ENCODE measurements at regions not wholly inside any gene's neighbourhood (a gene's known extent, or its start where the extent isn't known, plus 50 kb on each side); places are given as distances from the start of the nearest gene placed in this dataset.

DNA sequence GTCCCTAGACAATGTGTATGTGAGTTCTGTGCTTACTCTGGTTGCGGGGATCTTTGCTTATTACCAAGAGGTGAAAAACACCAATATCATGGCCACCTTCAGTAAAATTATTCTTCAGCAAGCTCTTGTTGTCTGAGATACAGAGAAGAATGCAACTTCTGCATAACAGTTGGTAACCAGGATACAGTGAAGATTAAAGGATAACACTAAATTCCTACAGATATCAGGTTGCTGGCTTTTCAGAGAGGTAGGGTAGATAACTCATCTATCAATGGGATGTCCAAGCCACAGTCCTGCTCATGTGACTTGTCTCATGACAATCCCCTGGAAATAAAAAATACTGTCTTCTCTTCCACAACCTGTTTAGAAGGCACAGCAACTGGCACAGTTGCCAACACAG, 308.5 kb downstream of the TNS1 start:
- no peaks in the 10 kb centered on the region for H3K27me3 Mint-ChIP-seq (ENCODE audit: unreplicated experiment)
- H3K9me3 Mint-ChIP-seq (ENCODE audit: unreplicated experiment): no peaks in the 10 kb centered on the region
- no peaks in the 10 kb centered on the region for H3K36me3 Mint-ChIP-seq (ENCODE audit: low read depth, unreplicated experiment)
- no peak overlapping the region for H3K4me3 Mint-ChIP-seq (ENCODE audit: unreplicated experiment)
- H3K27ac Mint-ChIP-seq (ENCODE audit: unreplicated experiment): no peak overlapping the region
- DNase-seq (ENCODE audit: low spot score): no peak
- TF ChIP-seq, protein P1, sequence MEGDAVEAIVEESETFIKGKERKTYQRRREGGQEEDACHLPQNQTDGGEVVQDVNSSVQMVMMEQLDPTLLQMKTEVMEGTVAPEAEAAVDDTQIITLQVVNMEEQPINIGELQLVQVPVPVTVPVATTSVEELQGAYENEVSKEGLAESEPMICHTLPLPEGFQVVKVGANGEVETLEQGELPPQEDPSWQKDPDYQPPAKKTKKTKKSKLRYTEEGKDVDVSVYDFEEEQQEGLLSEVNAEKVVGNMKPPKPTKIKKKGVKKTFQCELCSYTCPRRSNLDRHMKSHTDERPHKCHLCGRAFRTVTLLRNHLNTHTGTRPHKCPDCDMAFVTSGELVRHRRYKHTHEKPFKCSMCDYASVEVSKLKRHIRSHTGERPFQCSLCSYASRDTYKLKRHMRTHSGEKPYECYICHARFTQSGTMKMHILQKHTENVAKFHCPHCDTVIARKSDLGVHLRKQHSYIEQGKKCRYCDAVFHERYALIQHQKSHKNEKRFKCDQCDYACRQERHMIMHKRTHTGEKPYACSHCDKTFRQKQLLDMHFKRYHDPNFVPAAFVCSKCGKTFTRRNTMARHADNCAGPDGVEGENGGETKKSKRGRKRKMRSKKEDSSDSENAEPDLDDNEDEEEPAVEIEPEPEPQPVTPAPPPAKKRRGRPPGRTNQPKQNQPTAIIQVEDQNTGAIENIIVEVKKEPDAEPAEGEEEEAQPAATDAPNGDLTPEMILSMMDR (IDR thresholded peaks at IDR 0.05; ENCODE audit: unreplicated experiment): no peak
- H3K4me1 Mint-ChIP-seq (ENCODE audit: unreplicated experiment): peaks cover 8% of the 10 kb centered on the region

DNA sequence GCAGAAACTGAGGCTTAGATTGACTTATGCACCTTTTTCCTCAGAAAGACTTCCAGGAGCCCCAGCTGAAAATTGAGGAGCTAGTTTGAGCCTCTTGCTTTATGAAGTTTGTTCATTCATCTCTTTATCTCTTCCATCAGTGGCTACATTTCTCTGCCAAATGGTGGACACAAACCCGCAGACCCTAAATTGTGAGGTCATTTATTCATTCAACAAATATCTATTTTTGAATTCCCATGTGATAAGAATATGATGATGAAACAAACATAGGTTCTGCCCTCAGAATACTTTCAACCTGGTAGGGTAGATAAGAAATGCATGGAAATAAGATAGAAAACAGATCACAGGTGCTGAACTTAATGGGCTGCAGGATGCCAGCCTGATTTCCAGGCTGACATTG, 309.4 kb downstream of the TNS1 start:
- TF ChIP-seq, protein P1 (IDR thresholded peaks at IDR 0.05; ENCODE audit: unreplicated experiment): no peak
- Mint-ChIP-seq H3K27ac (ENCODE audit: unreplicated experiment) (no peak overlapping the region), H3K9me3 (ENCODE audit: unreplicated experiment) (no peaks in the 10 kb centered on the region), H3K27me3 (ENCODE audit: unreplicated experiment) (no peaks in the 10 kb centered on the region), H3K4me1 (ENCODE audit: unreplicated experiment) (peaks cover 11% of the 10 kb centered on the region), H3K36me3 (ENCODE audit: low read depth, unreplicated experiment) (no peaks in the 10 kb centered on the region), H3K4me3 (ENCODE audit: unreplicated experiment) (no peak overlapping the region)
- no peak for DNase-seq (ENCODE audit: low spot score)

DNA sequence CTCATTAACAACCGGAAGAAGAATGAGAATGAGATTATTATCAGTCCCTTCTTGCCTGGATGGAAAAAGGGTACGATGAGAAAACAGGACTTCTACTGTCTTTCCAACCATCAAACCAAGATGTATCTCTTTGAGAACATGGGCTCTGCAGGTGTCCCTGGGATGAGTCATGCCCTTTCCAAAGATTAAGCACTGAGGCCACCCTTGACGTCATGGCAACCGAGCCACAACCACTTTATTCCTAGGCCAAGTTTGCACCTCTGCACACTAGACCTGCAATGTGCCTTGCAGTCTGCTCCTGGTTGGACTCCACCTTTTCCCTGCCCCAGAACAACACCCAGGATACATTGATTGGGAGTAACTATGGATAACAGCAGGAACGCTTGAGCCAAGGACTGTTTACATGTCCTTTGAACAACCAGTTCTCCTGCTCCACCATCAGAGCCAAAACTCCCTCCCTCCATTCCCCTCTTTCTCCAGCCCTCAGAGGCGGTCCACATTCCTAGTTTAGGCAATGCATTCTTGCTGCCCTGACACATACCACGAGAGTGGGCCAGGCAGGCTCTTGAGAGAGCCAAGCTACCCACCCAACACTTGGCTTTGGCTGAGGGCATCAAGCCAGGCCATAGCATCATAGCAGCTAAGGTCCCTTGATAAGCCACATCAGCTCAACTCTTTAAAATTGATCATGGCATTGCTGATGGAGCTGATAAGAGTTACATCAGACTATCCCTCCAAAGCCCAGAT, 310.7 kb downstream of the TNS1 start:
- DNase-seq (ENCODE audit: low spot score): no peak
- Mint-ChIP-seq H3K27me3 (ENCODE audit: unreplicated experiment) (no peaks in the 10 kb centered on the region), H3K9me3 (ENCODE audit: unreplicated experiment) (no peaks in the 10 kb centered on the region), H3K4me1 (ENCODE audit: unreplicated experiment) (peaks cover 13% of the 10 kb centered on the region), H3K36me3 (ENCODE audit: low read depth, unreplicated experiment) (no peaks in the 10 kb centered on the region), H3K4me3 (ENCODE audit: unreplicated experiment) (no peak overlapping the region), H3K27ac (ENCODE audit: unreplicated experiment) (no peak overlapping the region)
- TF ChIP-seq, protein P1 (IDR thresholded peaks at IDR 0.05; ENCODE audit: unreplicated experiment): no peak

DNA sequence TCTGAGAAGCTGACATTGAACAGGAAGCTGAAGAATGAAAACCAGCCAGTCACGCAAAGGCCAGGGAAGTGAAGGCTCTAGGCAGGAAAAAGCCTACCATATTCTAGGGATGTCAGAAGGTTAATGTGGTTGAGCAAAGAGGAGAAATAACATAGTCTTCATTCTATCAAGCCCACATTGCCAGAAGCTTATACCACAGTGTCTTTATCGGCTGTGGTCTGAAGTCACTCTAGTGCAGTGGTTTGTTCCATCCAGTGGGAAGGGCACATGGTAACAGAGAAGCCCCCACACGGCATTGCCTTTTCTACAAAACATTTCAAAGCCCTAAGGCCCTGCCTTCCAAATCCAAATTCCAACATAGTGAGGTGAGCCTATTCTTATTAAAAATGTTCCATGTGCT, 311.3 kb downstream of the TNS1 start:
- H3K36me3 Mint-ChIP-seq (ENCODE audit: low read depth, unreplicated experiment): no peaks in the 10 kb centered on the region
- no peak overlapping the region for H3K27ac Mint-ChIP-seq (ENCODE audit: unreplicated experiment)
- no peaks in the 10 kb centered on the region for H3K27me3 Mint-ChIP-seq (ENCODE audit: unreplicated experiment)
- H3K9me3 Mint-ChIP-seq (ENCODE audit: unreplicated experiment): no peaks in the 10 kb centered on the region
- DNase-seq (ENCODE audit: low spot score): no peak
- no peak overlapping the region for H3K4me3 Mint-ChIP-seq (ENCODE audit: unreplicated experiment)
- TF ChIP-seq, protein P1 (IDR thresholded peaks at IDR 0.05; ENCODE audit: unreplicated experiment): no peak
- peaks cover 13% of the 10 kb centered on the region for H3K4me1 Mint-ChIP-seq (ENCODE audit: unreplicated experiment)

DNA sequence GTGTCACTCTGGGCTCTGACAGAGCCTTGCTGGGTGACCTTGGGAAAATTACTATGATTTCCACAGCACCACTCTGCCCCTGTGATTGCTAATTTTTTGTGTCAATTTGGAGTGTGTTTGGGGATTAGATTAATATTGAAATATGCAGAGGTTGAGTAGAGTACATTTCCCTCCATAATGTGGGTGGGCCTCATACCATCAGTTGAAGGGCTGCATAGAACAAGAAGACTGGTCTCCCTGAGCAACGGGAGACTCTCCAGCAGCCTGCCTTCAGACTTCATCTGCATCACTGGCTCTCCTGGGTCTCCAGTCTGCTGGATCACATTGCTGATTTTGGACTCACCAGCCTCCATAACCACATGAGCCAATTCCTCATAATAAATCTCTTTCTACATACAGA, 313.7 kb downstream of the TNS1 start:
- Mint-ChIP-seq H3K4me3 (ENCODE audit: unreplicated experiment) (no peak overlapping the region), H3K9me3 (ENCODE audit: unreplicated experiment) (no peaks in the 10 kb centered on the region), H3K36me3 (ENCODE audit: low read depth, unreplicated experiment) (no peaks in the 10 kb centered on the region), H3K27me3 (ENCODE audit: unreplicated experiment) (no peaks in the 10 kb centered on the region), H3K27ac (ENCODE audit: unreplicated experiment) (no peak overlapping the region), H3K4me1 (ENCODE audit: unreplicated experiment) (peaks cover 11% of the 10 kb centered on the region)
- DNase-seq (ENCODE audit: low spot score): no peak
- TF ChIP-seq, protein P1 (IDR thresholded peaks at IDR 0.05; ENCODE audit: unreplicated experiment): no peak
